Transverse colon (tissue), 4 donors: ENCODE measurements at regions not wholly inside any gene's neighbourhood (a gene's known extent, or its start where the extent isn't known, plus 50 kb on each side); places are given as distances from the start of the nearest gene placed in this dataset.

ENCODE experiments used
- DNase-seq: peaks from one replicate; pipeline ENCODE4 v3.0.0-alpha.2; 2019
- H3K27ac ChIP-seq, 4 donors: fragments of 200-600 bp; sonication (generic); 2 replicates each; pipeline ENCODE4 v1.5.1; 2016 to 2018; ENCODE audit warnings: inconsistent platforms in 4 of 4
- H3K27me3 ChIP-seq: fragments of 200-600 bp; sonication (generic); 2 replicates; pipeline ENCODE4 v1.5.1; 2017; ENCODE audit warnings: inconsistent platforms
- H3K36me3 ChIP-seq, 4 donors: fragments of 200-600 bp; sonication (generic); 2 replicates each; pipeline ENCODE4 v1.5.1; 2017 to 2019; ENCODE audit warnings: inconsistent platforms in 4 of 4
- H3K4me1 ChIP-seq, 4 donors: fragments of 200-600 bp; sonication (generic); 2 replicates each; pipeline ENCODE4 v1.5.1; 2017 to 2020; ENCODE audit warnings: inconsistent platforms in 4 of 4
- H3K4me3 ChIP-seq, 4 donors: fragments of 200-600 bp; sonication (generic); 1 replicate in 1 of 4; 2 replicates in 3 of 4; pipeline versions ENCODE4 v1.5.1 to v1.6.1; 2017 to 2019; ENCODE audit warnings: inconsistent platforms in 4 of 4
- H3K9me3 ChIP-seq, 2 donors: fragments of 200-600 bp; sonication (generic); 2 replicates each; pipeline ENCODE4 v1.5.1; 2017 to 2019; ENCODE audit warnings: inconsistent platforms in 2 of 2
- EP300 ChIP-seq: sonication (generic); formaldehyde crosslinking; IDR thresholded peaks from one replicate; pipeline ENCODE4 v1.6.1; 2017; ENCODE audit warnings: antibody characterized with exemption, low read depth
- POLR2A ChIP-seq: fragments of 450-650 bp; IDR thresholded peaks from one replicate; pipeline ENCODE4 v1.6.1; 2016; ENCODE audit warnings: antibody characterized with exemption, mild to moderate bottlenecking, moderate library complexity
- POLR2AphosphoS5 ChIP-seq, 3 donors: sonication (generic); formaldehyde crosslinking; IDR thresholded peaks; one replicate each; pipeline ENCODE4 v1.6.1; 2016; ENCODE audit warnings: antibody characterized with exemption in 3 of 3
- WGBS, 2 donors: methylation state at CpG; one replicate each; pipeline ENCODE4 v1.1.5; 2018; ENCODE audit warnings: low coverage in 1 of 2; 5-methylcytosine and 5-hydroxymethylcytosine counted together
- in situ Hi-C, 4 donors: fragments of 200-750 bp; cut with MboI; loops; one replicate each; pipeline versions ENCODE4 v1.15.0 to v1.15.1; 2017; ENCODE audit warnings: low sequenced_read_pairs in 3 of 4, low pct_ligation_motif_present in 1 of 4, low pct_unique_long_range_greater_than_20kb in 1 of 4
- intact Hi-C: fragments of 100-400 bp; cut with DNase I; formaldehyde crosslinking; loops from one replicate; pipeline ENCODE4 v1.15.1; 2023; ENCODE audit warnings: low total_unique reads
- TF ChIP-seq, protein P1 (sequence below), 5 experiments: fragments of 200-600 bp in 3 of 5; fragments of 450-650 bp in 2 of 5; sonication (generic) in 3 of 5; IDR thresholded peaks; 1 replicate in 2 of 5; 2 replicates in 3 of 5; pipeline ENCODE4 v1.5.1; 2016 to 2017; ENCODE audit warnings: antibody characterized with exemption in 5 of 5, inconsistent platforms in 3 of 5, mild to moderate bottlenecking in 2 of 5, moderate library complexity in 1 of 5

DNA sequence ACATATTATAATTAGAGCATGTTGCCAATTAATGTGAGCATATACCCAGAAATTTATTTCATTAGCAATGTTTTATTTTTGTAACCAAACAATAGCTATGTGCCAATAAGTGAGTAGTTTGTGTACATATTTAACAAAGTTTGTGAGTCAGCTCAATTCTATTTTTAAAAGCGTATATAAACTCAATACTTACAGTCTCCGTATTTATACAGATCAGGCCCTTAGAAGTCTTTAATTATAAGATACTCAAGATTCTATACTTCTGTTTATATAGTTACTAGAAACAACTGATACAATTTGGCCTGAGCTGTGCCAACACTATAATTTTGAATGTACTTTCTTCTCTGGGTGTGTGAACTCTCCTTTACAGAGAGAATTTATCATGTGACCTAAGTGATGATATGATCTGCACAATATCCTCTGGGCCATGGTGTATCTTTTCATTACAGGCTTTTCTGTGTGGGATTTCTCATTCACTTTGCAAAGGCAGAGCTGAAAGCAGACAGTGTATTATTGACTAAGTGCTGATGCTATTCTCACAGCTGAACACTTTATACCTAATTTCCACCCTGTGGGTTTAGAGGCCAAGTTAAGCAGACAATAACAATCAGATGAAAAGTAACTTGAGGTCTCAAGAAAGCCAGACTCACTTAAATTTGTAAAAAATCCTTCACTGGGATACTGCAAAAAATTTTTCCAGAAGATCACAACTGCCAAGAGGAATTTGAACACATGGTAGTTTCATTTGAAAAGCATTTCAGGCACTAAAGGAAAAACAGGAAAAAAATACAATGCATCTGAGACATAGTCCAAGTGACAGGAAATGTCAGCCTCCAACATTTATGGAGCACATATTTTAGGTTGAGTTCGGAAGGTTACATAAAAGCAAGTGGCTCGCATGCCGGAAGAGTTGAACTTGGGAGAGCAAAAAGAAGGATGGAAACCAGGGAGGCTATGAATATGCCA lies 277.9 kb upstream of the SEMA6D start:
- intact Hi-C loops: no loop called here
- WGBS, 2 donors: 52 to 56% methylated on average over 5 of the region's 5 CpGs
- no peak for DNase-seq
- no peak overlapping the region for H3K4me3 ChIP-seq
- no peaks in the 10 kb centered on the region for H3K36me3 ChIP-seq
- no peaks in the 10 kb centered on the region for H3K9me3 ChIP-seq
- H3K4me1 ChIP-seq: peaks cover 0 to 7% (median 0%) of the 10 kb centered on the region in 4 donors
- in situ Hi-C loops: loop anchor here in 1 of 4 donors (25.0 kb wide), 1 partner anchor 102 kb away; no protein-coding TSS in a partner anchor
- no peaks in the 10 kb centered on the region for H3K27me3 ChIP-seq
- TF ChIP-seq EP300 (no peak), POLR2AphosphoS5 (IDR thresholded peaks at IDR 0.05) (no peak), POLR2A (no peak)
- TF ChIP-seq, protein P1, sequence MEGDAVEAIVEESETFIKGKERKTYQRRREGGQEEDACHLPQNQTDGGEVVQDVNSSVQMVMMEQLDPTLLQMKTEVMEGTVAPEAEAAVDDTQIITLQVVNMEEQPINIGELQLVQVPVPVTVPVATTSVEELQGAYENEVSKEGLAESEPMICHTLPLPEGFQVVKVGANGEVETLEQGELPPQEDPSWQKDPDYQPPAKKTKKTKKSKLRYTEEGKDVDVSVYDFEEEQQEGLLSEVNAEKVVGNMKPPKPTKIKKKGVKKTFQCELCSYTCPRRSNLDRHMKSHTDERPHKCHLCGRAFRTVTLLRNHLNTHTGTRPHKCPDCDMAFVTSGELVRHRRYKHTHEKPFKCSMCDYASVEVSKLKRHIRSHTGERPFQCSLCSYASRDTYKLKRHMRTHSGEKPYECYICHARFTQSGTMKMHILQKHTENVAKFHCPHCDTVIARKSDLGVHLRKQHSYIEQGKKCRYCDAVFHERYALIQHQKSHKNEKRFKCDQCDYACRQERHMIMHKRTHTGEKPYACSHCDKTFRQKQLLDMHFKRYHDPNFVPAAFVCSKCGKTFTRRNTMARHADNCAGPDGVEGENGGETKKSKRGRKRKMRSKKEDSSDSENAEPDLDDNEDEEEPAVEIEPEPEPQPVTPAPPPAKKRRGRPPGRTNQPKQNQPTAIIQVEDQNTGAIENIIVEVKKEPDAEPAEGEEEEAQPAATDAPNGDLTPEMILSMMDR (IDR thresholded peaks at IDR 0.05): no peak
- H3K27ac ChIP-seq: peak overlapping the region in 2 of 4 donors; percentile 6 to 10

DNA sequence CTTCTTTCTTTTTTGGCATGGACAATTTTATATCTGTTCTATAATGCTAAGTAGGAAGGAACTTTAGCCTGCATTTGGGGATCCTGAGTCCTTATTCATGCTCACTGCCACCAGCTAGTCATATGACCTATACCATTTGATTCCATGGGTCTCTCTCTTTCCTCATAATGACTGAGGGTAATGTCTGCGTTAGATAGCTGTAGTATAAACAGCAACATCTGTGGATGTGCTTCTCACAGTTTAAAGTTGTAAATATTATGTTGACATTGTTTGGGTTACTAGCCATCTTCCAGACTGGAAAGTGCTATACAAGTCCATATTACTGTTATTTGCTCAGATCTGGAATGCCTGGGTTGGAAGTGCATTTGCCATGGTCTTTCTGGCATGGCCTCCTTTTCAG lies 274.9 kb upstream of the SEMA6D start:
- Histone ChIP-seq H3K27ac (no peak overlapping the region), H3K4me3 (no peak overlapping the region), H3K36me3 (no peaks in the 10 kb centered on the region), H3K27me3 (no peaks in the 10 kb centered on the region), H3K4me1 (peaks cover 0 to 7% (median 0%) of the 10 kb centered on the region in 4 donors), H3K9me3 (no peaks in the 10 kb centered on the region)
- in situ Hi-C loops (loop anchor here in 1 of 4 donors (25.0 kb wide), 1 partner anchor 105 kb away; no protein-coding TSS in a partner anchor), intact Hi-C loops (no loop called here)
- TF ChIP-seq POLR2A: no peak
- TF ChIP-seq EP300: no peak
- TF ChIP-seq, protein P1 (IDR thresholded peaks at IDR 0.05): no peak
- no peak for TF ChIP-seq POLR2AphosphoS5 (IDR thresholded peaks at IDR 0.05)
- WGBS, 2 donors: 57 to 63% methylated on average over 1 of the region's 1 CpG
- DNase-seq: no peak

DNA sequence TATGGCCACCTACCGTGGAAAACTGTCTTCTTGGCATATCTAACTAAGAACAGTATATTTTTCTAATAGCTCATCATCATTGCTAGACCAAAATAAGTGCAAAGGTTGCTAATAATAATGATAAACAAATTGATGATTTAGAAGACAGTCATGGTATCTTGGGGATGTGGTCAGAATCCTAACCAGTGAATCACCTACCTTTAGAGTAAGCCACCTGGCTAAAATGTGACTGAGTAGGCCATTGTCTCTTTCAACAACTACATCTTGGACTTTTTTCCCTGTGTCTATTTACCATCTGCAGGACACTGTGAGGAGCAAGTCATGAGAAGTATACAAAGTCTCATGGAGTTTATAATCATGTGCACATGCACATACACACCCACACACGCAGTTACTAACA lies 273.5 kb upstream of the SEMA6D start:
- intact Hi-C loops (no loop called here), in situ Hi-C loops (loop anchor here in 1 of 4 donors (25.0 kb wide), 1 partner anchor 107 kb away; no protein-coding TSS in a partner anchor)
- Histone ChIP-seq H3K4me3 (no peak overlapping the region), H3K27me3 (no peaks in the 10 kb centered on the region), H3K27ac (no peak overlapping the region), H3K36me3 (no peaks in the 10 kb centered on the region), H3K4me1 (peaks cover 0 to 7% (median 0%) of the 10 kb centered on the region in 4 donors), H3K9me3 (no peaks in the 10 kb centered on the region)
- TF ChIP-seq EP300: no peak
- TF ChIP-seq POLR2A: no peak
- TF ChIP-seq, protein P1 (IDR thresholded peaks at IDR 0.05): no peak
- no peak for TF ChIP-seq POLR2AphosphoS5 (IDR thresholded peaks at IDR 0.05)
- DNase-seq: no peak
- WGBS, 2 donors: 75 to 78% methylated on average over 2 of the region's 2 CpGs

DNA sequence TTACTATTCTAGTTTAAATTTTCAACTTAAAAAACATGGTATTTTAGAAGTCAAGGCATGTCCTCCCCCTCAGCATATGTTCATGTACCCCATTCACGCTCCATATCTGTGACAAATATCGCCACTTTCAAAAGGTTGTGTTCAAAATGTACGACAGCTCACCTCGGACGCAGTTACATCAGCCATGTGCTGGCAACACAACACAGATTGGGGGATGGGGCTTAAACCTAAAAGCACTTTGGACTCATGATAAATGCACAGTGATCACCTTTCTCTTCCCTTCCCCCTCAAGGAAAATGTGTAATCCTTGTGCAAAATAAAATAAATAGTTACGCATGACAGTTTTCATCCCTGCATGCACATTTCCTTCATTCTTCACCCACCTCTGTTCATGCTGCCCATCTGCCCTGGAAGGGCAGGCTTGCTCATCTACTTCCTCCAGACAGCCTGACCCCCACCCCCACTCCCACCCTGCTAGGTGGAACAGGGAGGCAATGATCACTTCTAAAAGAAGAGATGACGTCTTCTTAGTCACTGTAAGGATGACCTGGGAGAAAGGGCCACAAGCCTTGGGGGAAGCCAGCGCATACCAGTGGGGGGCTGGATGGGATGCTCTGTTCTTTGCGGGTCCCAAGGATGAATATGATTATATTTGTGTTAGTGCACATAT lies 271.4 kb upstream of the SEMA6D start:
- Histone ChIP-seq H3K4me1 (no peaks in the 10 kb centered on the region), H3K27ac (no peak overlapping the region), H3K4me3 (no peak overlapping the region), H3K9me3 (no peaks in the 10 kb centered on the region), H3K27me3 (no peaks in the 10 kb centered on the region), H3K36me3 (no peaks in the 10 kb centered on the region)
- no peak for TF ChIP-seq EP300
- TF ChIP-seq, protein P1 (IDR thresholded peaks at IDR 0.05): no peak
- 92 to 100% methylated on average over 1 to 9 of the region's 9 CpGs for WGBS, 2 donors
- intact Hi-C loops (no loop called here), in situ Hi-C loops (loop anchor here in 1 of 4 donors (25.0 kb wide), 1 partner anchor 109 kb away; no protein-coding TSS in a partner anchor)
- DNase-seq: no peak
